AG08396 (cell line): ENCODE measurements at regions not wholly inside any gene's neighbourhood (a gene's known extent, or its start where the extent isn't known, plus 50 kb on each side); places are given as distances from the start of the nearest gene placed in this dataset.
A peak's percentile ranks its signal among the peaks of the same experiment; 100 is the strongest.
"Not testable (repeated sequence)": the region's sequence is repeated elsewhere in the genome, so short reads cannot be mapped to it uniquely, and the experiment has no call there.

Experiments used
- DNase-seq: peaks from one replicate; pipeline ENCODE4 v3.0.0; 2012; ENCODE audit warnings: low spot score, mixed read lengths

DNA sequence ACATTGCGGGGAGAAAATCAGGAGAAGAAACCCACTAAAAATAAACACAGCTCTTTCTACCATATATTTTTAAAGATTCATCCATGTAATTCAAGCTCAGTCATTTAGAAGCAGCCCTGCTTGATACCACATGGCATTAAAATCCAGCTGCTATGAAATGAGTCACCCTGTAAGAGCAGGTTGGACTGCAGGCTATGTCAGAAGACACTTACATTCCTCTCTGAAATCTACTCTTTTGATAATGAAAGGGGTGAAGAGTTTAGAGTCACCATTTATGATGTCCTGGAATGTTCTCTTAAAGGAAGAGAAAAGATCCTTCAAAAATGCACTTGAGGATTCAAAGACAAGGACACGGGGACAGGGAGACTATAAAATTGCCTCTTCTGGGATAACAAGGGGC, 100.6 kb upstream of the APCDD1 start:
- DNase-seq, result peak; percentile 70

DNA sequence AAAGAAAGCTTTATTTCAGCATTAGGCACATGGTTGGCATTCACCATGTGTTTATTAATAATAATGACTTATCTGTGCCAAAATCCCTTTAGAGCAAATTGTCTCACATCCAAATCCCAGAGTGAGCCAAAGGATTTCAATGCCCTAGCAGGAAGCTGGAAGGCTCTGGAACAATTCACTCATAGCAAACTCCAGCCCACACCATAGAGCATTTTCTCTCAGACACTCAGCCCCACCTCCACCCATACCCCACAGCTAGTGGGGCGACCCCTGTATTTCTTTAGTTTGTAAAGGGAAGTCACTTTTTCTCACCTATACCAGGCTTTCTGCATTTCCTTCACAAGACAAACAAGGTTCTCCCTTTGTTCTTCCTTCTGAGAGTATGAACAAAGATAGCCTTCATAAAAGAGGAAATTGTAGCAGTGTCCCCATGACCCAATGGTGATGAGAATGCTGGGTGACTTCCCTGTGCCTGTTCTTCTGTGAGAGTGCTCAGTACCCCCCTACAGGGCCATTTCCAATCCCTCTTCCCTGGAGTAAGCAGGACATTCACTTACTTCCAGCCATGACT, 100.1 kb upstream of the APCDD1 start:
- no peak for DNase-seq

DNA sequence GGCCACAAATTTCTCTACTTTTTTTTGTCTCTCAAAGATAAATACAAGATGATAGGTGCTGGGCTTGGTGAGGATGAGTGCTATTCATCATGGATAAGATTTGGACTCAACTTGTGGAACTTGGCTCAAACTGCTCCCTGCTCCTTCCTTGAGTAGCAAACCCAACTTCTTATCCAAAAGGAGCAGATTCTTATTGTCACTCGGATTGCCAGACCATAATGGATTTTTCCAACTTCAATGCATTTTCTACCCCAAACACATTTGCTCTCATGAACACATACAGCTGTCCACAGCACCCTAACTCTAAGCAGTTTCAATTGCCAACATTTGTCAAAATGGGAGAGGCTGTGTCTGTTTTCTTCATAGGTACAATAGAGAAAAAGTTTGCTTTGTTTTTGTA, 99.5 kb upstream of the APCDD1 start:
- DNase-seq, result no peak

DNA sequence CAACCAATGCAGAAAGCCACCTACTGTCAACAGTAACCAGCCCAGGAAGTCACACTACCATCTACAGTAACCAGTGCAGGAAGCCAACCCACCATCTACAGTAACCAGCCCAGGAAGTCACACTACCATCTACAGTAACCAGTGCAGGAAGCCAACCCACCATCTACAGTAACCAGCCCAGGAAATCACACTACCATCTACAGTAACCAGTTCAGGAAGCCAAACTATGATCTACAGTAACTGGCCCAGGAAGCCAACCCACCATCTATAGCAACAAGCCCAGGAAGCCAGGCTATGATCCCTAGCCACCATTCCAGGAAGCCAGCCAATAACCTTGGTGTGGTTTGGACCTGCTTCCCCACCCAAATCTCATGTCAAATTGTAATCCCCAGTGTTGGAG, 97.4 kb upstream of the APCDD1 start:
- DNase-seq, result not testable (repeated sequence)

DNA sequence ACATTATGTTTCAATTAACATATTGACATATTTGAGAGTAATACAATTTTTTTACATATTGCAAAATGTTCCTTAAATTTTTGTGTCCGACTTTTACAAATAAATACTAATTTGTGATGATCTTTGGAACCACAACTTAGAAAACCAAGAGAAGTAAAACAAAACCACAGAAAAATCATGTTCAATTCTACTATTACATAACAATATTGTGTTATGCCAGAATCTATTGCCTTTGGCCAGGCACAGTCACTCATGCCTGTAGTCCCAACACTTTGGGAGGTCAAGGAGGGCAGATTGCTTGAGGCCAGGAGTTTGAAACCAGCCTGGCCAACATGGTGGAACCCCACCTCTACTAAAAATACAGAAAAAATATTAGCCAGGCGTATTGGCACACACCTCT, 92.8 kb upstream of the APCDD1 start:
- DNase-seq, result no peak

DNA sequence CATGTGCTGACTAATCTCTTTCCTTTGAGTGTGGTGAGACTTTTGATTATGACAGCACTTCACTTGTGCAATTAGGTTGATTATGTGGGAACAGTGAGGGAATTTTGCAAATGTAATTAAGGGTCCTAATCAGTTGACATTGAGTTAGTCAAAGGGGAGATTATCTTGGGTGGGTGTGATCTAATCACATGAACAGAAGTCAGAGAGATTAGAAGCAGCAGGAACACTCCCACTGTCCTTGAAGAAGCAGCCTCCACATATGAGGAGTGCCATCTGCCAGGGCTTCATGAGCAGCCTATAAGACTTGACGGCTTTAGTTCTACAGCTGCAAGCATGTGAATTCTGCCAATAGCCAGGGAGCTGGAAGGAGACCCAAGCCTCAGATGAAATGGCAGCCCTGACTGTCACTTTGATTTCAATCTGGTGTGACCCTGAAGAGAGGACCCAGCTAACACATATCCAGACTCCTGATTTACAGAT, 89.4 kb upstream of the APCDD1 start:
- DNase-seq, result no peak

DNA sequence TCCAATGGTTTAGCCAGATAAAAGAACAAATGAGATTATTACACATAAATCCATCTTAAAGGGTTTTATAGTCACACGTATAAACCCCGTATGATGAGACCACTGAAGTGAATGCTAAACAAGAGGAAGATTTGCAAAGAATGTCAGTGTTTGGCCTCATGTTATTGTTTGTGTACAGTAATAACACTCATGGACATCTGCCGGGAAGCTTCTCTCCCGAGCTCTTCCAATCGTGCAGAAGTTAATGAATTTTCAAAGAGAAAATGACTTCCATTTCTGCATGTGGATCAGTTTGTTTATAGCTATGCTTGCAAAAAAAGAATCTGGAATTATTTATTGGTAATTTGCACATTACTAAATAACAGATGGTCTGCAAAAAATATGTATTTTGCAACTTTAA, 88.5 kb upstream of the APCDD1 start:
- DNase-seq, result no peak

DNA sequence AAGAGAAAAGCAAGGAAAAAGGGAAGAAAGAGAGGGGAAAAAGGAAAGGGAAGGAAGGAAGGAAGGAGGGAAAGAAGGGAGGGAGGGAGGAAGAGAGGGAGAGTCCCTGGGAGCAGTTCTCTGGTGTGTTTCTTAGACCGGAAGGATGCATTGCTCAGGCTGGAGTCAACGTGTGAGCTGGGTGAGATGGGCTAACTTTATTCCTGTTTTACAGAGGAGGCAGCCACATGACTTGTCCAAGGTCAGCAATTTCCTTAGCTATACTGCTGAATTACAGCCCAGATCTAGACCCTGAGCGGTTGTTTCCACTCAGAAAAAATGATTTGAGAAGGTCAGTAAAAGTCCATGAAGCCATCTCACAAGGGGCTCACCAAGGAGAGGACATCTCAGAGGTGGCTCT, 86.6 kb upstream of the APCDD1 start:
- DNase-seq, result no peak

DNA sequence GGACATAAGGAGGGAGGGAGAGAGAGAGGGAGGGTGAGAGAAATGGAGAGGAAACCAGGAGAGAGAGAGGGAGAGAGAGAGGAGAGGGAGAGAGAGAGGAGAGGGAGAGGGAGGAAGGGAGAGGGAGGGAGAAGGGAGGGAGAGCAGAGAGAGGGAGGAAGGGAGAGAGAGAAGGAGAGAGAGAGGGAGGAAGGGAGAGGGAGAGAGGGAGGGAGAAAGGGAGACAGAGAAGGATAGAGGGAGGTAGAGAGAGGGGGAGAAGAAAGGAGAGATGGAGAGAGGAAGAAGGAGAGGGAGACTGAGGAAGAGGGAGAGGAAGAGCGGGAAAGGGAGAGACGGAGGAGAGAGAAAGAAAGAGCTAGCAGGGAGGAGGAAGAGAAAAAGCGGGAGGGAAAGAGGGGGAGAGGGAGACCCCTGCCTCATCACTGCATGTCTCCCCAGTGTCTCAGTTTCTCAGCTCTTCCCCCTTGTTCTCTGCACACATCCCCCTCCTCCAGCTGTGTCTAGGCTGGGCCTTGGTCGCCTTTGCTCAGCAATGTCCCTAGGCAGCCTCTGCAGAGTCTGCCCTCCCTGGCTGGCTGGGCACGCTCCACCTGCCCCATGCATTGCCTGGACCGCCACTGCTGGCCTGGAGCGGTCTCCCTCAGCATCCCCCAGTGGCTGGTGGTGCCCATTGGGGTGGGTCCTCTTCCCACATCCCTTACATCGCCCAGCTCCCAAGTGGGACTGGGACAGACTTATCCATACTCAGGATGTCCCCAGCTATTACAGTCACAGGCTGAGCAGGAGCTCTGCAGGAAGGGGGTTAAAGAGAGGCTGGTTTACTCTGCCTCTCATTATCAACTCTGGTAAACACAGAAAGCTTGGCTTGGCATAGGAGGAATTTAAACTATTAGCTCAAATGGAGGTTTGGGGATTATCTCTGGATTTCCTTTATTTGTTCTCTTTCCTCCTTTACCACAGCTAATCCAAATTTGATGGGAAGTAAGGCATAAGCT, 85.7 kb upstream of the APCDD1 start:
- DNase-seq, result no peak

DNA sequence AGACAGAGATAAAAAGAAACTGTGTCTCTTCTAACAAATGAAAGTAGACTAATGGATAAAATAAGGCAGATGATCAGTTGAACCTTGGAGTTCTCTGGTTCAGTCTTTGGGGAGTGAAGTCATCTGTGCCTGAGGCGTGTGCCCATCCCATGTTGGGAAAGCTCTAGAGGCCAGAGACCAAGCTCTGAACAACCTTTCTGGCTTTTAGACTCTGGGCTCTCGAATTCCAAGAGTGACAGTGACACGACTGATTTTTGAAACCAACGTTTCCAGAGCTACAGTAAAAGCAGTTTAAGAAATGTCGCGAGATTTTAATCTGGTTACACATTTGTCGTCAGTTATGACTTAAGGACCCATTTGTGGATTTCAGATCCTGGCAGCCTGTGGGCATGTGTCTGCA, 83.7 kb upstream of the APCDD1 start:
- DNase-seq, result no peak

DNA sequence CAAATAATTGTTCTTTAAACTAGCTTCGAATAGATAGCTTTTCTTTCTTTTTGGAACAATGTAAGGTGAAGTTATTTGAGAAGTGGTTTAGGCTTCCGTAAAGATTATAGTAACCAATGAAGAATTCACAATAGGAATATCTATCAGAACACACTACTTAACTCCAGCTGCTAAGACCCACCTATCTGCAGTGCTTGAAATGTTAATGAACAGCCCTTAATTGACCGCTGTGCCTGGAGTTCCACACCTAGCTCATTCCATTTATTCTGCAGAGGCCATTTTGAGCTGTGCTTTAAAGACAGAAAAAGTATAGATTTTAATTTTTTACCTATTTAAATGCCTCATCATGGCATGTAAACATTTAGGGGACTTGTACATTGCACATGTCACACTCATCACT, 83.3 kb upstream of the APCDD1 start:
- DNase-seq, result no peak

DNA sequence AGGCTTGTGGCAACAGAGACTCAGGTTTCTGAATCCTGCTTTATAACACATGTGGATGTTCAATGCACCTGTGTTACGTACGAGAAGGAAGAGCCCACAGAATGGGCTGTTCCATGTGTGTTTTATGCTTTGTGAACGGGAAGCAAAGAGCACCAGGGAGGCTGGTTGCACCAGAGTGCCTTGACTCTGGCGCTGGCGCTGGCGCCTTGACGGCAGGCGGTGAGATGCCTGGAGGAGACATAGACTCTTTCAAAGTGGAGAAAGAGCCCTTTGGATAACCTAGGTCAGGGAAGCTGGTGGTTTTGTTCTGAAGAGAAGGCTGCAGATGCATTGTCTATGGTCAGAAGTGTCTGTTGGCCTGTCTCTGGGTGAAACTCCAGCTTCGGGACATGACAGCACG, 80.2 kb upstream of the APCDD1 start:
- DNase-seq, result no peak

DNA sequence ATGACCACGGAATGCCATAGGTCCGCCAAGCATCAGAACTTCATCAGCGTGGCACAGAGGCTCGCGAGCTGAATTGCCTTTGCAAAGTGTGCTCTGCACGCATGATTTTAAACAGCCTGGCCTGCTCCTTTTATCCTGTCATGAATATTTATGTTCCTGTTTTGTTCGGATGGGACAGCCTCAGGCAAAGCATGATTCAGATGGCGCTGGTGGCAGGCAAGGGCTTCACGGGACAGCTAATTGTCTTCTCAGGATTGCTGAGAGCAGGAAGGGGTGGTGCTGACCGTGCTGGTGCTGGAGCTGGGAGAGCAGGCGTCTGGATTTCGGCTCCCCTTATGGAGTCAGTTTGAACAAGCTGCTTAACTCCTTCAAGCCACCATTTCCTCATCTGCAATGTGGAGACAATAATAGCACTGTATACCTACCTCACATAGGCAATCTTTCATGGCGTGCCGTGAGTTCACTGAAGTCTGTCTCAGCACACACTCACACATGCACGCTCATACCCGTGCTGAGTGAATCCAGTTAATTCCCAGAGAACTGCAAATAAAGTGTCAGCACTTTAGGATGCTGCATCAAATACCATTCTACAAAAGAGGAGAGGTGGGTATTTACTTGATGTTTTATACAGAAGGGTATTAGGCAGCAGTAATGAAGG, 79.7 kb upstream of the APCDD1 start:
- DNase-seq, result no peak

DNA sequence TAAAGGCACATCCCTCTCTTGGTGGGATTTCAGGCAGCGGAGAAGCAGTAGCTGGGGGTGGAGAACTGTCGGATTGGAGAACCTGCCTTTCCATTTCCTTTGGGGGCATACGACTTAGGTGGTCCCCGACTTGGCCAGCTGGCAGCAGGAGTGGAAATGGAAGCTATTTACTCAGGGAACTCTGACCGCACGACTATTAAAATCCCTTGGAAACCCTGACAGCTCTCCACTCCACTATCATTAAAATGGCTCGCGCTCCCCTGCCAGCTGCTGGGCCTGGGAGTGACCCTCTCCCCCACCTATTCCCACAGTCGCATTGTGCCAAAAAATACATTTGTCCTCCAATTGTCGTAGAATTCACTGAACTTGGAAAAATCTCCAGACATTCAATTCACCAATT, 77.7 kb upstream of the APCDD1 start:
- DNase-seq, result no peak

DNA sequence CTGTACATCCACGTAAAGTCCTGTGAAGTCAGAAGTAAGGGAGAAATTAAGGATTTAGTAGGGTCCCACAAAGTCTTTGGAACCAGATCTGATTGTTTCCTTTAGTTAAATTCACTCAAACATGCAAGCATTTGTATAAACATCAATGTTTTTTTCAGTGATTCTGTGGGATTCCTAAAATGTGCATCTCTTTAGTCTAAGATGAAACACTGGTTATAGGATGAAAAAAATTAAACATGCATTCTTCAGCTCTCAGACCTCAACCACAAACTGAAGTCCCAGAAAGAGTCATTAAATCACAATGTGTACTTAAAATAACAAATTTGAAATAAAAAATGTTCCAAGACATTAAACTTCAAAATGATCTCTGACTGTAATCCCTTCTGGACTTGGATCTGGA, 76.5 kb upstream of the APCDD1 start:
- DNase-seq, result peak; percentile 56

DNA sequence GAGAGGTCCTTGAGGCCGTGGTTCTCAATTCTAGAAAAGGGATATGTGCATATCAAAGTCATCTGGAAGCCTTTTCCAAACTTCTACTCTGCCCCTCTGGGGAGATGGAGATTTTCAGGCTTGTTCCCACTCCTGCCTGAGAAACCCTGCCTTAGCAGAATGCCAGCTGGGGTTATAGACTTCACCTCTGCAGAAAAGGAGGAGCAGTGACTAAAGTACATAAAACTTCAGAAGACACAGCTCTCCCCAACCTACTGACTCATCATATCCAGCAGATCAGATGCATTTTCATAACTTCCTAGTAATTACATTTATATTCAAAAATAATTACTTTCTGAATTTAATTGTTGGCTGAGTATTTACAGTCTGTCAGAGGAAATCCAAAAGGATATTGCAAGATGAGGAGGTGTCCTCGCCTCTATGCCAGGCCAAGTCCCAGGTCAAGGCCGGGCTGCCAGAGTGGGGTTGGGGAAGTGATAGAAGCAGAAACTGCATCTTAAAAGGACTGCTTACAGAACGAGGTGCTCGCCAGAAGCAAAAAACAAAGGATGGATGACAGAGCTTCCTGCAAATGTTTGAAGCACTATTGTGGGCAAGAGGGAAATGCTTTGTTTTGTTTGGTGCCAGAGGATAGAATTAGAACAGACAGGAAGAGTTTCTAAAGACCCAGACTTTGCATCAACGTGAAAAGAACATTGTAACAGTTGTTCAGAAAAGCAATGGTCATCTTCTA, 75.6 kb upstream of the APCDD1 start:
- DNase-seq, result peak; percentile 47

DNA sequence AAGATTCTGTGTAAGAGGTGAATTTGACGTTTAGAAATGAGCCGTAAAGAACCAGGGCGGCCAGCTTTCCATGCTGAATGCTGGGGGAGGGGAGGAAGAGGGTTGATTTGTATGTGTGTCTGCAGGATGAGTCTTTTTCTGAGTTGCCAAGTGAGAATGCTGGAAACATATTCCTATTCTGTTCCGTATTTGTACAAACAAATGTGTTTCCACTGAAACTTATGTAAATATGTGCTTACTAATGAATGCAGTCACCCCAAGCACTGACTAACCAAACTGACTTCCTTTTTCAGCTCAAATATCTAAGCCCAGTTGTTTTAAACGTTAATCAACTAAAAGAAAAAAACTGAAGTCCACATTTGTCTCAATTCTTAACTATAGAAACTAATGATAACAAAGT, 74.9 kb upstream of the APCDD1 start:
- DNase-seq, result no peak

DNA sequence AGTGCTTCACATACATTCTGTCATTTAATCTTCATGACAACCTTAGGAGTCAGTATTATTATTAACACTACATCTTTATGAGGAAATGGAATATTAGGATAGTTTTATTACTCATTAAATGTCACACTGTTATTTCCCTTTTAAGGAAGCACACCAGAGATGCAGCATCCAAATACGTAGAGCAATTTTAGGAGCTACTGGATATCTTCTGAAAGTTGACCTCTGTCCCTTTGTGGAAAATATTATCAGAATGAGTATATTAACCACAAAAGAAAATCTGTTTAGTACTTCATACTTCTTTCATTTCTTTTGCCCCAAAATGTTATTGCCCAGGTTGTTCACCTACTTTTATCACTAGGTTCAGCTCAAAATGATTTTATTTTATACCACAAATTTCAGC, 72.9 kb upstream of the APCDD1 start:
- DNase-seq, result no peak

DNA sequence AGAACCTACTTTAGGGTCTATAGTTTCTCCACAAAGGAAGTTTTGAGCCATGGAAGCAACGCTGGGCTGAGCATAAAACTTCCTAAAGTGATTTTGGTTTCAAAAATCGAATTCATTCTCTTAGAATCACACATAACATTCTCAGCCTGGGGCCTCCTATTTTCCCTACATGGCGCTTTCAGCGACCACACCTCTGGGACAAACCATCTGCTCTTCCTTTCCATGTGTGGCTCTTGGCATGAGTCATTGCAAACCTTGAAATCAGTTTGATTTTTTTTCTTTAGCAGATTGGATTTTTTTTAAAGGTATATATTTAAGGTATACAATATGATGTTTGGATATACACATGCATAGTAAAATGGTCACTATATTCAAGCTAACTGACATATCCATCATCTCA, 72.5 kb upstream of the APCDD1 start:
- DNase-seq, result no peak

DNA sequence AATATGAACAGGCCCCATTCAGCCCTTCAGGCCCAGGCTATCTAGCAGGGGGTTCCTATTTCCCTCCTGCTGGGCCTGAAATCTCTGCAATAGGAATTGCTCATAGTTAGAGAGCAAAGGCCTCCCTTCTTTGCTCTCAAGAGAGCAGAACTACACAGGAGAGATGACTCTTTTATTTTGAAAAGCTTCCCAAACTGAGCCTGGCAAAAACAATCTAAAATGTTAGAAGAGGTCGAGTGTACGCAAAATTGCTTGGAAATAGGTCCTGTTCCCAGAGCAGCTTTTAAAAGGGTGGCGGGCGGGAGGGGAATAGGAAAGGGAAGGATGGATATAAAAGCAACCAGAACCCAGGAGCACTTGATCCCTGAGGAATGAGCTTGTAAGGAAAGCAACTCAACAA, 68.4 kb upstream of the APCDD1 start:
- no peak for DNase-seq

DNA sequence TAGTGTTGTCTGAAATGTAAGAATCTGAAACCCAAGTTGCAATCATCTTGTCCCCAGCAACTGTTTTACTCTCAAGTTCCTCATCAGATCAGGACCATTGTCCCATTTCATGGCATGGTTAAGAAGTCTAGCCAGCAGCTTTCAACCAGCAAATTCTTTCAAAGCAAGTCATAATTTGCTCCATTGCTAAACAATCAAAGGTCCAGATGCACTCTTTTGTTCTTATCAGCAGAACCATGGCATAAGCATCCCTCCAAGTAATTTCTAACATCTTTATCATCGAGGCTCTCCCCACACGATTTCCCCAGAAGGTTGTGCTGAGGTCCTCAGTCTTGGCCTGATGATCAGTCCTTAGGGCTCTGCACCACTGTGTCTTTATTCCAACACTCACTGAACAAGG, 67.5 kb upstream of the APCDD1 start:
- no peak for DNase-seq

DNA sequence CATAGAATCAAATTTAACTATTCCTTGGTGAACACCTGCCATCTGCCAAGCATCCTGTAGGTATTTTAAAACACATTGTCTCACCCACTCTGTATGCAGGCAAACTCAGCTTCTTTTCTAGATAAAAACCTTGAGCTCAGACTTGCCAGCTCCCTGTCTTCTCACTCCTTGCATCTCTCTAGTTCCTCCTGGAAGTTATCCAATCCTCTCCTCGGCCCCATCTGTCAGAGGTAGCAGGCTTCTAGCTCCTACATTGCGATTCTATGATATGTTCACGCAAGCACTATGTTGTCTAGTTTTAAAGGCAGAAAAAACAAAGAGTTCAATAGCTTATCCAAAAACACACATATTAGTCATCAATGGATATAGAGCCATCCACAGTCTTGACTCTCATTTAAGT, 67.0 kb upstream of the APCDD1 start:
- DNase-seq, result no peak
